Sciatic nerve (tissue), 2 donors: ENCODE measurements at regions not wholly inside any gene's neighbourhood (a gene's known extent, or its start where the extent isn't known, plus 50 kb on each side); places are given as distances from the start of the nearest gene placed in this dataset.
"Not testable (repeated sequence)": the region's sequence is repeated elsewhere in the genome, so short reads cannot be mapped to it uniquely, and the experiment has no call there.

ENCODE experiments used
- ATAC-seq: fragments of 200-7000 bp; cut with Tn5 transposase; one replicate; pipeline ENCODE4 v1.9.1; 2020; ENCODE audit warnings: mild to moderate bottlenecking, moderate library complexity
- DNase-seq: peaks from one replicate; pipeline ENCODE4 v3.0.0-alpha.2; 2020; ENCODE audit warnings: low spot score
- intact Hi-C: fragments of 100-400 bp; cut with DNase I; formaldehyde crosslinking; loops from one replicate; pipeline ENCODE4 v1.14.2; 2022
- donor health status: DM: no; HTN: no; CAD: no.
- donor health status: DM: no; HTN: no; CAD: no.

DNA sequence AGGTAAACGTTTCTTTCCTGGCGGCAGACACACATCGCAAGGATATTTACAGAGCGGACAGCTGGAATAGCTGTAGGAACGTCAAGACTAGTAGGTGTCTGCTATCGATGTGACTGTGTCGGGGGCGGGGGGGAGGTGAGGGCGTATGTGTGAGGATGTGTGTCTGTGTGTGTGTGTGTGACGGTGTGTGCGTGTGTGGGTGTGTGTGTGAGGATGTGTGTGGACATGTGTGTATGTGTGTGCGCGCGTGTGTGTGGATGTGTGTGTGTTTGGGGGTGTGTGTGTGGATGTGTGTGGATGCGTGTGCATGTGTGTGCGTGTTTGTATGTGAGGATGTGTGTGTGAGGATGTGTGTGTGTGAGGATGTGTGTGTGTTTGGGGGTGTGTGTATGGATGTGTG, 55.4 kb downstream of the PNMA6F start:
- DNase-seq, ATAC-seq, intact Hi-C loops: not testable (repeated sequence)

- intact Hi-C loops, DNase-seq: not testable (repeated sequence)
- ATAC-seq: peak; percentile 75
Observed at GRCh38 chrX:153260468-153260867, 61.1 kb downstream of the PNMA6F start.

DNA sequence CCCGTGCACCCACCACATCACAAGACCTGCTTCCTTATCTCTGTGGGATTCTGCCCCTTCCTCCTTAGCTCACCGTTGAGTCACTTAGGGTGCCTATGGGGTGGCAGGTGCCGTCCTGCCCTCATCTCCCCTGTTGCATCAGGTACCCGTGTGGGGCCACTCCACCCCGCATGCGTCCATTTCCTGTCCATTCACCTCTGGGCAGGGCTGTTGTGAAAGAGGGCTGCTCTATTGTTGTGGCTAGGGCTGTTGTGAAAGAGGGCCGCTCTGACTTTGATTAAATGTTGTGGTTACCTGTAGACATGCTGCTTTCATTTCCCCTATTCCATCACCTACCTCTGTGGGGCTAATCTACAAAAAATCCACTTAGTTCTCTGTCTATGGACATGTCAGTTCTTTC, 68.3 kb downstream of the PNMA6F start:
- intact Hi-C loops, ATAC-seq: not testable (repeated sequence)

DNA sequence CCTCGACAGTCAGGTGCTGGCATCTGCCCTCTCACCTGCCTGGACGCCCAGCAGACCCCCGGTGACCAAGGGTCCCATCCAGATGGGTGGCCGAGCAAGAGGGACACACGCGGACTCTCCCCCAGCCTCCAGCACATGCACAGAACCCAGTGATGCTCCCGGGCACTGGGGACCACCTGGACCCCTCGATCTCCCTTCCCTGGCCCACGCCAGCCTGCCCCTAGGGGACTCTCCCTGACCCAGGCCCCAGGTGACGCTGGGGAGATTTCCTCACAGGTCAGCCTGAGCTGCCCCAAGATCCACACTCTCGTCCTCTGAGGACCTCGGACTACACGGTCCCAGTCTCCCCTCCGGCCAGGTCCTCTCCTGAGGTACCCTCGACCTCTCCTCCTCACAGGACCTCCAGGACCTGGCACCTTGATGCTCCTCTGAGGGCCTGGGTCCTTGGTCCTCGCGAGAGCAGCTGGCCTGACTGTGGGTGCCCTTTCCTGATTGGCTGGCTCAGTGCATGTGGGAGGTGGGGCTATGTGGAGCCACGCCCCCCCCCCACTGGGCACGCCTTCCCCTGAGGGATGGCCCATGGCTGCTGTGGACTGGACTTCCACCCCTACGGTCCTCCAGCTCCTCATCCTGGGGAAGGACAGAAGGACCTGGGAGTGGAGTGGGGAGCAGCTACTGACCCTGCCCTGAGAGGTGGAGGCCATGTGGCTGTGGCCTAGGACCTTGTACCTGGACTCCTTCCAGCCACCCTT, 69.0 kb downstream of the PNMA6F start:
- DNase-seq, intact Hi-C loops: not testable (repeated sequence)
- peak; percentile 45 for ATAC-seq

More for the DNA sequence above, 68.3 kb downstream of the PNMA6F start:
- DNase-seq: not testable (repeated sequence)

DNA sequence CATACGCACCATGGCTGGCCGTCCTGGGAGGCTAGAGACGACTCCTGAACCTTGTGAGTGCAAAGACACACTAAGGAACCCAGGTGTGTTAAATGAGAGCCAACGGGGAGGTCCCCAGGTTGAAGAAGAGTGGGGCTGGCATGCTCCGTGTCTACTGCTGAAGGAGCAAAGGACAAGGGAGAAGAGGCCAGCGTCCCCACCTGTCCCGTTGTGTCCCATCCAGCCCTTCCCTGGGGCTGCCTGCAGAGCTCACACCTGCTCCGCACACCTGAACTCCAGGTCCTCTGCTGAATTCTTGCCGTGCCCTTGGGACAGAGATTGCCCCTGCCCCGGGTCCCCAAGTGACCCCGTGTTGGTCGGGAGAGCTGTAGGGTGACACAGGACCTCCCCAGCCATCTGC, 69.6 kb downstream of the PNMA6F start:
- DNase-seq, ATAC-seq, intact Hi-C loops: not testable (repeated sequence)

GRCh38 chrX:153250762-153251161, 70.8 kb downstream of the PNMA6F start:
- DNase-seq, intact Hi-C loops, ATAC-seq: not testable (repeated sequence)

DNA sequence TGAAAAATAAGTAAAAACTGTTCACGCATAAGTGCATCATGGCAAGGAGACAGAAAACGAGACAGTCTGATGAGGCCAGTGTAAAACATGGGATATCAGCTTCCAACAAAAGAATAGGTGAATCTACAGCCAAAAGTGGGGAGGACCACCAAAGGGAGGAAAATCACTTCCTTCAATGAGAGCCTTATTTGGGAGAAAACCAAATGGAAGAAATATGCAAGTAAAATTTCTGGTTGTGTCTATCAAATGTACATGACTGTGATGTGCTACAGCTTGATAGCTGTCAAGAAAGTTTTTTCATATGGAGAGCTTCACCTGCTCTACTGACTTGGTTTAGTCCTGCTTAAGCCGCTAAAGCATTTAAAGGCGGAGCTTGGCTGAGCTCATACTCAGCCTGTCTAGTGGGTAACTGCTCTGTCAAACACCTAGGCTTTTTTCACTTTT, 66.2 kb downstream of the MAGEA1 start:
- ATAC-seq (peak; percentile 50), DNase-seq (no peak)
- intact Hi-C loops: no loop called here

GRCh38 chrX:153244767-153245166, 65.7 kb downstream of the MAGEA1 start:
- DNase-seq: no peak
- ATAC-seq: no peak
- intact Hi-C loops: no loop called here

- DNase-seq (no peak), ATAC-seq (no peak)
- intact Hi-C loops: no loop called here
Observed at GRCh38 chrX:153238361-153238760, 59.3 kb downstream of the MAGEA1 start.
